ENCODE measurements at regions not wholly inside any gene's neighbourhood (a gene's known extent, or its start where the extent isn't known, plus 50 kb on each side); places are given as distances from the start of the nearest gene placed in this dataset.
A peak's percentile ranks its signal among the peaks of the same experiment; 100 is the strongest.

- DNase-seq: no peak
Measured at GRCh38 chr2:156647377-156648010, 211.3 kb downstream of the GPD2 start.

GRCh38 chr2:156648522-156648921 lies 212.3 kb downstream of the GPD2 start:
- DNase-seq: no peak

GRCh38 chr2:156649596-156649995 lies 213.4 kb downstream of the GPD2 start:
- DNase-seq: no peak

- no peak for DNase-seq
Measured at GRCh38 chr2:156652691-156653090, 216.5 kb downstream of the GPD2 start.

GRCh38 chr2:156653675-156654074 lies 217.5 kb downstream of the GPD2 start:
- DNase-seq: no peak

GRCh38 chr2:156657809-156658208 lies 221.6 kb downstream of the GPD2 start:
- DNase-seq: peak; percentile 18 to 36

GRCh38 chr2:156659694-156660093 lies 223.5 kb downstream of the GPD2 start:
- DNase-seq: no peak

- no peak for DNase-seq
Measured at GRCh38 chr2:156663757-156664409, 227.7 kb downstream of the GPD2 start.

GRCh38 chr2:156666130-156666785 lies 230.1 kb downstream of the GPD2 start:
- DNase-seq: no peak

GRCh38 chr2:156670104-156670503 lies 233.9 kb downstream of the GPD2 start:
- no peak for DNase-seq

- DNase-seq: no peak
Measured at GRCh38 chr2:156671706-156672361, 235.7 kb downstream of the GPD2 start.

- no peak for DNase-seq
Measured at GRCh38 chr2:156672556-156673332, 236.6 kb downstream of the GPD2 start.

- DNase-seq: no peak
Measured at GRCh38 chr2:156673333-156673615, 237.1 kb downstream of the GPD2 start.

GRCh38 chr2:156673981-156674380 lies 237.8 kb downstream of the GPD2 start:
- no peak for DNase-seq

- DNase-seq: no peak
Measured at GRCh38 chr2:156675896-156676295, 239.7 kb downstream of the GPD2 start.

- DNase-seq: no peak
Measured at GRCh38 chr2:156679820-156680219, 243.6 kb downstream of the GPD2 start.

- DNase-seq: no peak
Measured at GRCh38 chr2:156680266-156680665, 244.1 kb downstream of the GPD2 start.

GRCh38 chr2:156687126-156687525 lies 250.9 kb downstream of the GPD2 start:
- DNase-seq: no peak

- no peak for DNase-seq
Measured at GRCh38 chr2:156687715-156688114, 251.5 kb downstream of the GPD2 start.

- no peak for DNase-seq
Measured at GRCh38 chr2:156689939-156690338, 253.8 kb downstream of the GPD2 start.

- no peak for DNase-seq
Measured at GRCh38 chr2:156691014-156691413, 254.8 kb downstream of the GPD2 start.

- DNase-seq: no peak
Measured at GRCh38 chr2:156695020-156695419, 258.8 kb downstream of the GPD2 start.

GRCh38 chr2:156695595-156695994 lies 259.4 kb downstream of the GPD2 start:
- DNase-seq: no peak
